ENCODE measurements at regions not wholly inside any gene's neighbourhood (a gene's known extent, or its start where the extent isn't known, plus 50 kb on each side); places are given as distances from the start of the nearest gene placed in this dataset.
"Not testable (repeated sequence)": the region's sequence is repeated elsewhere in the genome, so short reads cannot be mapped to it uniquely, and the experiment has no call there.

DNA sequence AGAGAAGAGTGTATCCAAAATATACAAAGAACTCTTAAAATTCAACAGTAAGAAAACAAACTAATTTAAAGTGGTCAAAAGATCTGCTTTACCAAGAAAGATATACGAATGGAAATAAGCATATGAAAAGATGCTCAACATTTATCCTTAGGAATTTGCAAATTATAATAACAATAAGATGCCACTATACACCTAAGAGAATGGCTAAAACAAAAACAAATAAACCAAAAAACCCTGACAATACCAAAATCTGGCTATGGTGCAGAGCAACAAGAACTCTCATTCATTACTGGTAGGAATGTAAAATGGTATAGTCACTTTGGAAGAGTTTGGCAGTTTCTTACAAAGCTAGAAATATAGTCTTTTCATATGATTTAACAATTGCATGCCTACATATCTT lies 545.7 kb upstream of the AGA start:
- intact Hi-C loops (cut with micrococcal nuclease) = no loop called here
- Mint-ChIP-seq H3K36me3 (ENCODE audit: low read depth) (no peaks in the 10 kb centered on the region), H3K9me3 (no peaks in the 10 kb centered on the region)

DNA sequence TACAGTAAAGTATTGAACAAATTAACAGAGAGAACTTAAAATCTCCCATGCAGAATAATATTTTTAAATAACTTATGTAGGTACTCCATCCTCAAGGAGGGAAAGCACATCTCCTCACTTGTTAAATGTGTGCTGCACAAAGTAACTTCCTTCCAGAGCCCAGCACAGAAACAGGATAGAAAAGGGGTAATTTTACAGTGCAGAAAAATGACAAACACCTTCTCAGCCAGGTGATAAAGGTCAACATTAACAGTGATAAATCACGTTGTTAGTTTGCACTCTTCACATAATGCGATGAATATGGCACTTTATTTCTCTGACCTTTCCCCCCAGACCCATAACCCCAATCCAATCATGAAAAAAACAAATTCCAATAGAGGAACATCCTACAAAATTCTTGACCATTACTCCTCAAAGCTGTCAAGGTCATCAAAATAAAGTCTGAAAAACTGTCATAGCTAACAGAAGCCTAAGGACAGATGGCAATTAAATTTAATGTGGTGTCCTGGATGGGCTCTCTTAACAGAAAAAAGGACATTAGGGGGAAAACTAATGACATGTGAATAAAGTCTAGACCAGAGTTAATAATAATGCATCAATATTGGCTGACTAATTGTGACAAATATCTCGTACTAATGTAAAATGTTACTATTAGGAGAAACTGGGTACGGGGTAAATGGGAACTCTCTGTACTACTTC lies 547.4 kb upstream of the AGA start:
- Mint-ChIP-seq H3K9me3 (no peaks in the 10 kb centered on the region), H3K27ac (no peak overlapping the region), H3K27me3 (ENCODE audit: low read depth) (no peaks in the 10 kb centered on the region), H3K4me3 (ENCODE audit: low read depth) (no peak overlapping the region), H3K4me1 (ENCODE audit: low read depth) (no peaks in the 10 kb centered on the region), H3K36me3 (ENCODE audit: low read depth) (no peaks in the 10 kb centered on the region)
- intact Hi-C loops (cut with micrococcal nuclease) = no loop called here
- DNase-seq (ENCODE audit: low spot score) = no peak

More for the DNA sequence above, 545.7 kb upstream of the AGA start:
- Mint-ChIP-seq H3K27ac (no peak overlapping the region), H3K4me3 (ENCODE audit: low read depth) (no peak overlapping the region), H3K4me1 (ENCODE audit: low read depth) (no peaks in the 10 kb centered on the region), H3K27me3 (ENCODE audit: low read depth) (no peaks in the 10 kb centered on the region)
- DNase-seq (ENCODE audit: low spot score) = no peak

DNA sequence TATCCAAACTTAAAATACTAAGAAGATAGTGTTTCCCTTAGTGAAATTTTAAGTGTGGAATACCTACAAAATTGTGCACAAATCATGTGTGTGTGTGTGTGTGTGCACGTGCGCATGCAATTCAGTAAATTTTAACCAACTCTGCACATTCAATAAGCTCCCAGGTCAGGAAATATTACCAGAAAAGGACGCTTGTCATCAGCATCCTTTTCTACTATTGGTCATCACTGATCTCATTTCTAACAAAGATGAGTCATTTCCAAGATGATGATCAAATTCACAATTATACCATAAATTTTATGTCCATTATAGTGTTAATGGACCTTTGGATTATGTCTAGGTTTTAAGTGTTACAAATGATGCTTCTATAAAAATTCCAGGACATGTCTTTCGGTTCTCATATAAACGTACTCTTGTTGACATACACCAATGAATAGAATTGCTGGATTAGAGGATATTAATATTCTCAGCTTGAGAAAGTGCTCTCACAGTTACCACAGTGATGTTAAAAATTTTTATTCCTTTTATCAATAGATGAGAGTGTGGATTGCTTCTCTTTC lies 560.9 kb upstream of the AGA start:
- DNase-seq (ENCODE audit: low spot score) = no peak
- Mint-ChIP-seq H3K27ac (no peak overlapping the region), H3K4me3 (ENCODE audit: low read depth) (no peak overlapping the region), H3K36me3 (ENCODE audit: low read depth) (no peaks in the 10 kb centered on the region), H3K27me3 (ENCODE audit: low read depth) (no peaks in the 10 kb centered on the region), H3K4me1 (ENCODE audit: low read depth) (no peaks in the 10 kb centered on the region), H3K9me3 (peaks cover 13% of the 10 kb centered on the region)
- intact Hi-C loops (cut with micrococcal nuclease) = no loop called here

DNA sequence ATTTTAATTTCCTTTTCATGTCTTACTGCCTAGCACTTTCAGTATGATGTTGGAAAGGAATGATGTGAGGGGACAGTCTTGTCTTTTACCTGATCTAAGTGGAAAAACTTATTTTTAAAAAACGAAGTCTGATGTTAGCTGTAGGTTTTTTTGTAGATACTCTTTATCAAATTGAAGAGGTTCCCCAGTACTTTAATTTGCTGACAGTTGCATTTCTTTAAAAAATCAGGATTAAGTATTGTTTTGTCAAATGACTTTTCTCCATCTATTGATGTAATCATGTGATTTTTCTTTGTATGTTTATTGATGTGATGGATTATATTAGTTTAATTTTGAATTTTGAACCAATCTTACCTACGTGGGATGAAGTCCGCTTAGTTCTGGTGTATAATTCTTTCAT lies 568.4 kb upstream of the AGA start:
- intact Hi-C loops (cut with micrococcal nuclease) = no loop called here
- no peak for DNase-seq (ENCODE audit: low spot score)

DNA sequence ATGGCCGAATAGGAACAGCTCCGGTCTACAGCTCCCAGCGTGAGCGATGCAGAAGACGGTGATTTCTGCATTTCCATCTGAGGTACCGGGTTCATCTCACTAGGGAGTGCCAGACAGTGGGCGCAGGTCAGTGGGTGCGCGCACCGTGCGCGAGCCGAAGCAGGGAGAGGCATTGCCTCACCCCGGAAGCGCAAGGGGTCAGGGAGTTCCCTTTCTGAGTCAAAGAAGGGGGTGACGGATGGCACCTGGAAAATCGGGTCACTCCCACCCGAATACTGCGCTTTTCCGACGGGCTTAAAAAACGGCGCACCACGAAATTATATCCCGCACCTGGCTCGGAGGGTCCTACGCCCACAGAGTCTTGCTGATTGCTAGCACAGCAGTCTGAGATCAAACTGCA lies 572.8 kb upstream of the AGA start:
- H3K36me3 Mint-ChIP-seq (ENCODE audit: low read depth); DNase-seq (ENCODE audit: low spot score); H3K4me3 Mint-ChIP-seq (ENCODE audit: low read depth); intact Hi-C loops (cut with micrococcal nuclease); H3K9me3 Mint-ChIP-seq; H3K27me3 Mint-ChIP-seq (ENCODE audit: low read depth); H3K27ac Mint-ChIP-seq; H3K4me1 Mint-ChIP-seq (ENCODE audit: low read depth): not testable (repeated sequence)

More for the DNA sequence above, 568.4 kb upstream of the AGA start:
- no peak overlapping the region for H3K4me3 Mint-ChIP-seq (ENCODE audit: low read depth)
- no peaks in the 10 kb centered on the region for H3K27me3 Mint-ChIP-seq (ENCODE audit: low read depth)
- peaks cover 5% of the 10 kb centered on the region for H3K9me3 Mint-ChIP-seq
- H3K27ac Mint-ChIP-seq = no peak overlapping the region
- H3K36me3 Mint-ChIP-seq (ENCODE audit: low read depth) = no peaks in the 10 kb centered on the region
- no peaks in the 10 kb centered on the region for H3K4me1 Mint-ChIP-seq (ENCODE audit: low read depth)

DNA sequence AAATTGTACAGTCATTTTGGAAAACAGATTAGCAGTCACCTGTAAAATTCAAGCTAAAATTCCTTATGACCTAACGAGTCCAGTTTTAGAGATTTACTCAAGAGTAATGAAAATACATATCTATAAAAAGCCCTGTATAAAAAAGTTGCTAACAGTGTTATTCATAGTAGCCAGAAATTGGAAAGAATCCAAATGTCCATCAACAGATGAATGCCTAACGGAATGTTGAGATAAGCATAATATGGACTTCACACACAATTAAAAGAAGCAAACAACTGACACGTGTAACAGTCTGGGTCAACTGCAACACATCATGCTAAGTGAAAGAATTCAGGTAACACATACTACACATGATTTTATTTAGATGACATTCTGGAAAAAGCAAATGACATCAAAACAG lies 584.8 kb upstream of the AGA start:
- no peaks in the 10 kb centered on the region for H3K27me3 Mint-ChIP-seq (ENCODE audit: low read depth)
- no peak overlapping the region for H3K4me3 Mint-ChIP-seq (ENCODE audit: low read depth)
- no peaks in the 10 kb centered on the region for H3K4me1 Mint-ChIP-seq (ENCODE audit: low read depth)
- intact Hi-C loops (cut with micrococcal nuclease) = no loop called here
- no peak for DNase-seq (ENCODE audit: low spot score)
- H3K9me3 Mint-ChIP-seq = peaks cover 5% of the 10 kb centered on the region
- H3K36me3 Mint-ChIP-seq (ENCODE audit: low read depth) = no peaks in the 10 kb centered on the region
- H3K27ac Mint-ChIP-seq = no peak overlapping the region

DNA sequence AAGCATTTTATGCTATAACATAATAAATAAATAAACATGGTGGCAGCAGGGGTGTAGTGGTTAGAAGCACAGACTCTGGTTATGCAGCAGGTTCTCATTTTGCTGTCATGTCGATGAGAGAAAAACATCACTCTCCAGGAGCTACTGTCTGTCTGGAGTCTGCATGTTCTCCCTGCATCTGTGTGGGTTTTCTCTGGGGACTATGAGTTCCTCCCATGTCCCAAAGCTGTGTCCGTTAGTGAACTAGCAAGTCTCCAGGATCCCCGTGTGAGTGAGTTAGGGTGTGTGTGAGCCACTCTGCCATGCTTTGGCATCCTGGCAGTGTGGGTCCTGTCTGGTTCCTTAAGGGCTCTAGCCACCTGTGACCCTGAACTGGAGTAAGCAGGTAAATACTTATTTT lies 585.6 kb upstream of the AGA start:
- no peak for DNase-seq (ENCODE audit: low spot score)
- Mint-ChIP-seq H3K4me3 (ENCODE audit: low read depth) (no peak overlapping the region), H3K4me1 (ENCODE audit: low read depth) (no peaks in the 10 kb centered on the region), H3K27me3 (ENCODE audit: low read depth) (no peaks in the 10 kb centered on the region), H3K9me3 (peaks cover 9% of the 10 kb centered on the region), H3K27ac (no peak overlapping the region), H3K36me3 (ENCODE audit: low read depth) (no peaks in the 10 kb centered on the region)
- intact Hi-C loops (cut with micrococcal nuclease) = no loop called here

DNA sequence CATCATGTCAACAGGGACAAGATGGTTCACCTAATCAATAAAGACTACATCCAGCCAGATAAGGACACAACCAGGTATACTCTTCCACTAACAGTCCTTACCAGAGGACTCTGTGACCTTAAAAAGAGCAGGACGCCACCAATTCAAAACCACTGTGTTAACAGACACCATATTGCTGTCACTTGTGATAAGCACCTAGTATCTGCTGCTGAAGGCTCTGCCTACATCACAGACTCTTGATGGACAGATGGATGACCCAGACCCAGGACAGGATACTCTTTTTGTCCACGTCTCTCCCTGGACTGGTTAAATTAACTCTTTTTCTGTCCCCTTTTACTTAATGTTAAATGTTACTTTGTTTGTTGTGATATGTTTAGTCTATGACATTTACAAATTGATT lies 586.2 kb upstream of the AGA start:
- no peaks in the 10 kb centered on the region for H3K36me3 Mint-ChIP-seq (ENCODE audit: low read depth)
- DNase-seq (ENCODE audit: low spot score) = no peak
- H3K4me1 Mint-ChIP-seq (ENCODE audit: low read depth) = no peaks in the 10 kb centered on the region
- H3K9me3 Mint-ChIP-seq = peaks cover 9% of the 10 kb centered on the region
- H3K4me3 Mint-ChIP-seq (ENCODE audit: low read depth) = no peak overlapping the region
- intact Hi-C loops (cut with micrococcal nuclease) = no loop called here
- H3K27me3 Mint-ChIP-seq (ENCODE audit: low read depth) = no peaks in the 10 kb centered on the region
- H3K27ac Mint-ChIP-seq = no peak overlapping the region

DNA sequence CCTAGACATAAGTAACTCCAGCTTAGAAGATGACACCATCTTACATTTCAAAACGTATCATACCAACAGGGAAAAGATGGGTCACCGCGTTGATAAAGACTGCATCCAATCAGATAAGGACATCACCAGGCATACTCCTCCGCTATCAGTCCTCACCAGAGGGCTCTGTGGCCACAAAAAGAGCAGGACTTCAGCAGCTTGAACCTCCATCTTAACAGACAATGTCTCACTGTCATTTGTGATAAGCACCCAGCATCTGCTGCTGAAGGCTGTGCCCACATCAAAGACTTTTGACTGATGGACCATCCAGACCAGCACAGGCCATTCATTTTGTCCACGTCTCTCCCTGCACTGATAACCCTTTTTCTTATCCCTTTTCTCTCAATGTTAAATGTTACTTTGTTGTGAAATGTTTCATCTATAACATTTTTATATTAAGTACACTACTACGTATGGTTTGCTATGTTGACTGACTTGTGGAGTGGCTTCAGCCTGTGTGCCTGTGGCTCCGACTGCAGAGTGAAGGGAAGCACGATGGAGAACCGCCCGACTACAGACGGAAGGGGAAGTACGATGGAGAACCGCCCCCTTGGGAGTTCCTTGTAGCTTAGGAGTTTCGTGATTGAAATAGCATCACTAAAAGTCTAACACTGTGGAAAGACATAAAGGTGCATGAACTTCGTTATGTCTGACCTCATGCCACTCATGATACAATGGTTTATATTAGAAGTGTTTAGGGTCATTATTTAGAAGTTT lies 595.4 kb upstream of the AGA start:
- no peak overlapping the region for H3K4me3 Mint-ChIP-seq (ENCODE audit: low read depth)
- H3K27me3 Mint-ChIP-seq (ENCODE audit: low read depth) = no peaks in the 10 kb centered on the region
- peaks cover under 1% of the 10 kb centered on the region for H3K9me3 Mint-ChIP-seq
- intact Hi-C loops (cut with micrococcal nuclease) = no loop called here
- DNase-seq (ENCODE audit: low spot score) = no peak
- H3K36me3 Mint-ChIP-seq (ENCODE audit: low read depth) = no peaks in the 10 kb centered on the region
- H3K27ac Mint-ChIP-seq = no peak overlapping the region
- H3K4me1 Mint-ChIP-seq (ENCODE audit: low read depth) = no peaks in the 10 kb centered on the region

DNA sequence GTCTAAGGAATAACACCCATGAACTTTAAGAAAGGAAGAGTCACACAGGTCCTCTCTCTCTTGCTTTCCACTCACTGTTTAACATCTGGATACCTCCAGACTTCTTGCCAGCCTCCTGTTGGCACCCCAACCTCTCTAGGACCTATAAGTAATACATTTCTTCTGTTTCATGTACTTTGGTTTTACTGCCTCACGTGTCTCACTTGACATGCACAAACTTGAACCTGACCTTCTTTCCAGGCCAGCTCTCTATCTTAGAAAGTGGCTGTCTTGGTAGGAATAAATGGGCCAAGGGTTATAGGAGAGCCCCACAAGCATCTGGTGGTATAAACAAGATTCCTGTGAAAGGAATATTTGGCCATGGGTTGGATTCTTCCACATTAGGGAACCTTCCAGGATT lies 614.8 kb upstream of the AGA start:
- Mint-ChIP-seq H3K4me3 (ENCODE audit: low read depth) (no peak overlapping the region), H3K36me3 (ENCODE audit: low read depth) (no peaks in the 10 kb centered on the region), H3K4me1 (ENCODE audit: low read depth) (no peaks in the 10 kb centered on the region), H3K27me3 (ENCODE audit: low read depth) (no peaks in the 10 kb centered on the region), H3K27ac (no peak overlapping the region), H3K9me3 (peaks cover 4% of the 10 kb centered on the region)
- intact Hi-C loops (cut with micrococcal nuclease) = no loop called here
- no peak for DNase-seq (ENCODE audit: low spot score)

DNA sequence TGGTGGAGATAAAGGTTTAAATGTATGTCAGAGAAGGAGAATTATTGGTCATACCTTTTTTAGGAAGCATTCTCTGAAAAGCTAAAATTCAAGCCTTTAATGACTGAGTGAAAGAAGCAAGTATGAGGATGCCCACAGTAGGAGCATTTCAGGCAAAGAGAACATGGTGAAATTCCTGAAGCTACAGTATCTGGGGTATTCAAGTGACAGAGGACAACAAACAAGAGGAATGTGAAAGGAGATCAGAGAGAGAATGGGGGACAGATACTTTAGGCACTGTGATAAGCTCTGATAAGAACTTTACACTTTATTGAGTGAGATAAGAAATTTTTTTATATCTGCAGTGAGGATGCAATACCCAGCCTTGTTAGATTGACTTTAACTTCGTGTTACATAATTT lies 621.3 kb upstream of the AGA start:
- H3K27me3 Mint-ChIP-seq (ENCODE audit: low read depth) = no peaks in the 10 kb centered on the region
- H3K36me3 Mint-ChIP-seq (ENCODE audit: low read depth) = no peaks in the 10 kb centered on the region
- no peak overlapping the region for H3K4me3 Mint-ChIP-seq (ENCODE audit: low read depth)
- DNase-seq (ENCODE audit: low spot score) = no peak
- no peaks in the 10 kb centered on the region for H3K9me3 Mint-ChIP-seq
- H3K4me1 Mint-ChIP-seq (ENCODE audit: low read depth) = no peaks in the 10 kb centered on the region
- no peak overlapping the region for H3K27ac Mint-ChIP-seq
- intact Hi-C loops (cut with micrococcal nuclease) = no loop called here

DNA sequence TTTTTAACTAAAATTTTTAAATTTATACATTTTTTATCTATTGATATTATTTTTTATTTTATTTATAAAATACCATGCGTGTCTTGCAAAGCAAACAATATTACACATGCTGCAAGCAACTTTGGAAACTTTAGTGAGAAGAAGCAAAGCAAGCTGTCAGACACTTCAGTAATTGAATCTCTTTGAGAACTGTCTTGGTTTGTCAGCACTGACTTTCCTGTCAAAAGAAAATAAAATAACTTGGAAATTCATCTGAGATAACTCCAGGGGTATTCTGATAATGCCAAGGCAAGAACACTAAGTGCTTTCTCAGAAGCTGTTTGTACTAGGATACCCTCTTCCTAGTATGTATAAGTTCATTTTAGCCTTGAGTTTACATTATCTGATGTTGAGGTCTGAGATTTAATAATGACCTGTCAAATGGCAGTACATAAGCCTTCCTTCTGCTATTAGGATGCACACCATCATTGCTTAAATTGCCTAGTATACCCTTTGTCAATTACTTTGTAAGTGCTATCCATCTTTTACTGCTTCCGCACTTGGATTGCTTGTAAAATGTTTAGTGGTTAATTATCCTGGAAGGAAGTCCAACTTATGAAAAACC lies 624.2 kb upstream of the AGA start:
- intact Hi-C loops (cut with micrococcal nuclease) = no loop called here
- Mint-ChIP-seq H3K27me3 (ENCODE audit: low read depth) (no peaks in the 10 kb centered on the region), H3K4me3 (ENCODE audit: low read depth) (no peak overlapping the region), H3K4me1 (ENCODE audit: low read depth) (no peaks in the 10 kb centered on the region), H3K36me3 (ENCODE audit: low read depth) (no peaks in the 10 kb centered on the region), H3K9me3 (peaks cover 4% of the 10 kb centered on the region), H3K27ac (no peak overlapping the region)
- DNase-seq (ENCODE audit: low spot score) = no peak

DNA sequence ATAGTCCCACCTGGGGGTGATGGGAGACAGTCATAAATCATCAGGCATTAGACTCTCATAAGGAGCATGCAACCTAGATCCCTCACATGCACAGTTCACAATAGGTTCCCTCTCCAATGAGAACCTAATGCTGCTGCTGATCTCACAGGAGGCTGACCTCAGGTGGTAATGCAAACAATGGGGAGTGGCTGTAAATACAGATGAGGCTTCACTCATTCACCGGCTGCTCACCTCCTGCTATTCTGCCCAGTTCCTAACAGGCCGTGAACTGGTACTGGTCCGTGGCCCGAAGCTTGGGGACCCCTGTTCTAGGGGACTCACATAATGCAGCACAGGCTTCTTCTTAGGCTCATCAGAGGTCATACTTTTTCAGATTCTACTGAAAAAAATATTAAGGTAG lies 625.9 kb upstream of the AGA start:
- Mint-ChIP-seq H3K27me3 (ENCODE audit: low read depth) (no peaks in the 10 kb centered on the region), H3K27ac (no peak overlapping the region), H3K4me1 (ENCODE audit: low read depth) (no peaks in the 10 kb centered on the region), H3K4me3 (ENCODE audit: low read depth) (no peak overlapping the region), H3K36me3 (ENCODE audit: low read depth) (no peaks in the 10 kb centered on the region), H3K9me3 (peaks cover 4% of the 10 kb centered on the region)
- intact Hi-C loops (cut with micrococcal nuclease) = no loop called here
- DNase-seq (ENCODE audit: low spot score) = no peak

All from activated T-helper 2 cell treated with anti-CD3 and anti-CD28 coated beads, Interferon-gamma antibody, Interleukin-2, Interleukin-4, amounts not matched to agents 10 μg/mL and 5 μg/mL and 100 μg/mL, durations not matched to agents 14 hours and 24 hours and 36 hours (primary cell).